Common myeloid progenitor, CD34-positive (primary cell): ENCODE measurements at regions not wholly inside any gene's neighbourhood (a gene's known extent, or its start where the extent isn't known, plus 50 kb on each side); places are given as distances from the start of the nearest gene placed in this dataset.
"Not testable (repeated sequence)": the region's sequence is repeated elsewhere in the genome, so short reads cannot be mapped to it uniquely, and the experiment has no call there.

ENCODE experiments used
- CTCF ChIA-PET: fragments of 350-600 bp; sonication (Branson Sonifier 250); formaldehyde crosslinking; loops from one replicate; lab custom pipeline; 2021; ENCODE audit warnings: antibody characterized with exemption; lab: Charles Lee
- POLR2A ChIA-PET: fragments of 350-600 bp; sonication (Branson Sonifier 250); formaldehyde crosslinking; loops from one replicate; lab custom pipeline; 2021; ENCODE audit warnings: antibody characterized with exemption; lab: Charles Lee
- DNase-seq, 3 donors: peaks; one replicate each; pipeline versions ENCODE4 v3.0.0 to v3.0.0-alpha.2; 2013
- H3K27ac ChIP-seq, 2 experiments: 1 replicate in 1 of 2; 2 replicates in 1 of 2; pipeline ENCODE4 v1.7.0; 2013; ENCODE audit warnings: inconsistent platforms in 2 of 2, low read length in 2 of 2, mild to moderate bottlenecking in 2 of 2, low read depth in 1 of 2, moderate library complexity in 1 of 2; ENCODE audit not compliant: severe bottlenecking in 2 of 2, insufficient read depth in 1 of 2, poor library complexity in 1 of 2
- H3K27me3 ChIP-seq, 5 experiments: replicated peaks in 2 of 5; 1 replicate in 3 of 5; 2 replicates in 2 of 5; pipeline versions ENCODE4 v1.6.1 to v1.7.0; 2013; ENCODE audit warnings: low read length in 4 of 5, mild to moderate bottlenecking in 2 of 5, moderate library complexity in 2 of 5, inconsistent platforms in 1 of 5; ENCODE audit not compliant: insufficient read depth in 5 of 5, control insufficient read depth in 4 of 5
- H3K36me3 ChIP-seq, 4 experiments: 1 replicate in 2 of 4; 2 replicates in 2 of 4; pipeline versions ENCODE4 v1.6.1 to v1.7.0; 2013; ENCODE audit warnings: low read length in 3 of 4, control low read depth in 1 of 4, mild to moderate bottlenecking in 1 of 4; ENCODE audit not compliant: control insufficient read depth in 4 of 4, insufficient read depth in 4 of 4
- H3K4me1 ChIP-seq, 4 experiments: 1 replicate in 3 of 4; 2 replicates in 1 of 4; pipeline versions ENCODE4 v1.6.1 to v1.7.1; 2013; ENCODE audit warnings: low read length in 3 of 4, mild to moderate bottlenecking in 3 of 4, control low read depth in 1 of 4, inconsistent platforms in 1 of 4, moderate library complexity in 1 of 4; ENCODE audit not compliant: control insufficient read depth in 4 of 4, insufficient read depth in 4 of 4; ENCODE audit errors: control extremely low read depth in 1 of 4
- H3K4me3 ChIP-seq, 7 experiments: 1 replicate in 4 of 7; 2 replicates in 3 of 7; pipeline versions ENCODE4 v1.5.1 to v1.7.0; 2013; ENCODE audit warnings: mild to moderate bottlenecking in 7 of 7, low read length in 6 of 7, moderate library complexity in 6 of 7, inconsistent platforms in 2 of 7, low read depth in 2 of 7, control low read depth in 1 of 7; ENCODE audit not compliant: insufficient read depth in 4 of 7, control insufficient read depth in 1 of 7; ENCODE audit errors: extremely low read depth in 1 of 7
- H3K9me3 ChIP-seq, 5 experiments: 1 replicate in 4 of 5; 2 replicates in 1 of 5; pipeline versions ENCODE4 v1.6.1 to v1.7.1; 2013; ENCODE audit warnings: low read length in 4 of 5, mild to moderate bottlenecking in 2 of 5, inconsistent platforms in 1 of 5, low read depth in 1 of 5, moderate library complexity in 1 of 5; ENCODE audit not compliant: control insufficient read depth in 4 of 5, insufficient read depth in 2 of 5; ENCODE audit errors: control extremely low read depth in 1 of 5
- WGBS: methylation state at CpG from one replicate; pipeline ENCODE4 v1.1.5; 2013; ENCODE audit not compliant: insufficient coverage; 5-methylcytosine and 5-hydroxymethylcytosine counted together

- Histone ChIP-seq H3K36me3 (no peaks in the 10 kb centered on the region), H3K4me1 (peaks cover 0 to 3% (median under 1%) of the 10 kb centered on the region in 4 experiments), H3K9me3 (no peaks in the 10 kb centered on the region), H3K27ac (no peak overlapping the region), H3K27me3 (no peaks in the 10 kb centered on the region), H3K4me3 (no peak overlapping the region)
- CTCF ChIA-PET, result interaction anchor here (1.7 kb wide), 1 partner anchor 207 kb away, joined by 7 read pairs; no protein-coding TSS in a partner anchor
- POLR2A ChIA-PET, result no interaction called here
- 78% methylated on average over 3 of the region's 3 CpGs for whole genome bisulfite sequencing
- DNase-seq, result no peak
Measured at GRCh38 chr1:200486634-200487033, 76.8 kb upstream of the ZNF281 start.

DNA sequence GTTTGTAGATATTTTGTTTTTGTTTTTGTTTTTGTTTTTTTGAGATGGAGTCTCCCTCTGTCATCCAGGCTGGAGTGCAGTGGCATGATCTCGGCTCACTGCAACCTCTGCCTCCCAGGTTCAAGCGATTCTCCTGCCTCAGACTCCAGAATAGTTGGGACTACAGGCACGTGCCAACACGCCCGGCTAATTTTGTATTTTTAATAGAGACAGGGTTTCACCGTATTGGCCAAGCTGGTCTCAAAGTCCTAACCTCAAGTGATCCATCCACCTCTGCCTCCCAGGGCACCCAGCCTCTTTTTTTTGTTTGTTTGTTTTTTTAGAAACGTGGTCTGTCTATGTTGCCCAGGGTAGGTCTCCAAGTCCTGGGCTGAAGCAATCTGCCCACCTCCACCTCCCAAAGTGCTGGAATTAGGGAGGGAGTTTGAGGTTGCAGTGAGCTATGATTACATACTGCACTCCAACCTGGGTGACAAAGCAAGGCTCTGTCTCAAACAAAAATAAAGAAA lies 74.7 kb upstream of the ZNF281 start:
- H3K27ac ChIP-seq, H3K36me3 ChIP-seq, H3K27me3 ChIP-seq, H3K4me3 ChIP-seq, H3K4me1 ChIP-seq, DNase-seq, H3K9me3 ChIP-seq, POLR2A ChIA-PET: not testable (repeated sequence)
- CTCF ChIA-PET, result interaction anchor here (1.0 to 1.4 kb wide), 2 partner anchors 9 to 114 kb away, joined by 3 to 4 read pairs; no protein-coding TSS in a partner anchor
- WGBS, result 91% methylated on average over 5 of the region's 7 CpGs

- POLR2A ChIA-PET, result no interaction called here
- WGBS, result 63% methylated on average over 4 of the region's 5 CpGs
- no peak overlapping the region for H3K27ac ChIP-seq
Measured at GRCh38 chr1:200483491-200484143, 73.8 kb upstream of the ZNF281 start.

GRCh38 chr1:200480964-200481363 lies 71.1 kb upstream of the ZNF281 start:
- ChIA-PET POLR2A (no interaction called here), CTCF (no interaction called here)
- no peaks in the 10 kb centered on the region for H3K27me3 ChIP-seq
- WGBS, result 98% methylated on average over 7 of the region's 7 CpGs
- no peak overlapping the region for H3K4me3 ChIP-seq
- H3K9me3 ChIP-seq, result no peaks in the 10 kb centered on the region
- peaks cover 0 to 2% (median 0%) of the 10 kb centered on the region in 4 experiments for H3K4me1 ChIP-seq
- H3K36me3 ChIP-seq, result no peaks in the 10 kb centered on the region
- no peak for DNase-seq
- no peak overlapping the region for H3K27ac ChIP-seq

More at GRCh38 chr1:200483491-200484143, 73.8 kb upstream of the ZNF281 start:
- DNase-seq, result peak; percentile 38 to 85 (median 80)
- Histone ChIP-seq H3K4me3 (no peak overlapping the region), H3K36me3 (no peaks in the 10 kb centered on the region), H3K9me3 (no peaks in the 10 kb centered on the region), H3K27me3 (no peaks in the 10 kb centered on the region), H3K4me1 (peaks cover 0 to 2% (median under 1%) of the 10 kb centered on the region in 4 experiments)
- CTCF ChIA-PET, result interaction anchor here (1.2 to 1.4 kb wide), 4 partner anchors 10 to 205 kb away, joined by 3 to 4 read pairs (median 3); no protein-coding TSS in a partner anchor

DNA sequence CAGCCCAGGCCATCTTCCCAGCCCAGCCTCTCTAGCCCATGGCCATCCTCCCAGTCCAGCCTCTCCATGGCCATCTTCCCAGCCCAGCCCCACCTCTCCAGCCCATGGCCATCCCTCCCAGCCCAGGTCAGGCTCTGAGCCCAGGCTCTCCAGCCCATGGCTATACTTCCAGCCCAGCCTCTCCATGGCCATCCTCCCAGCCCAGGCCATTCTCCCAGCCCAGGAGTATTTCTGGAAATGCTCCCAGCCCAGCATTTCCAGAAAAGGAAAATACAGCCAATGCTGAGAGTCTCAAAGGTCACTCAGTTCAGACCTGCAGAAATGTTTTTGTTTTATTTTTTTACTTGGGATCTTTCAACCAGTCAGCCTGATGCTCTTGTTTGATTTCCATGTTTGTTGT lies 70.0 kb upstream of the ZNF281 start:
- H3K27ac ChIP-seq, result no peak overlapping the region
- peaks cover 0 to 2% (median 0%) of the 10 kb centered on the region in 4 experiments for H3K4me1 ChIP-seq
- ChIA-PET POLR2A (no interaction called here), CTCF (no interaction called here)
- no peak for DNase-seq
- no peaks in the 10 kb centered on the region for H3K27me3 ChIP-seq
- no peaks in the 10 kb centered on the region for H3K36me3 ChIP-seq
- H3K4me3 ChIP-seq, result no peak overlapping the region
- H3K9me3 ChIP-seq, result no peaks in the 10 kb centered on the region

DNA sequence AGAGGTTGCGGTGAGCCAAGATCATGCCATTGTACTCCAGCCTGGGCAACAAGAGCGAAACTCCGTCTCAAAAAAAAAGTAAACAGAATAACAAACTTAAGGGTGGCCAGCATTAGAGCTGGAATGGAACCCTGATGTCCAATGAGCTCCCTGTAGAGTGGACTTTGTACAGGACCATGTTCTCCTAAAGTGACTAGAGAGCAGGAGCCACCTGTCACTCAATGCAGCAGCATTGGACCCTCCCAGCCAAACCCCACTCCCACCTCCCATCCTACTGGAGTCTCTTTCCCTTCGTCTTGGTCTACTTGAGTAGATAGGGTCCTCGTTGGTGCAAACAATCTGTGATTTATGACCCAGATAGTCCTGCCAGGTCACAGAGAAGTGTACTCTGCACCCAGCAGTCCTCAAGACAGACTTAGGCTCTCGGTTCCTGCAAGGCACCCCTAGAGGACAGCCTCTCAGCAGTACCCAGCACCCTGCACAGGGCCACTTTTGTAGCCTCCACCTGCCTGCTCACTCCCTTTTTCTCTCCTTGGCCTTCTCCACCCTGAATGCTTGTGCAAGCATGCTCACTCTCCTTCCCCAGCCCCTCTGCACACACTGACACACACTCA lies 69.2 kb upstream of the ZNF281 start:
- H3K4me3 ChIP-seq, result no peak overlapping the region
- H3K4me1 ChIP-seq, result peaks cover 0 to 3% (median 0%) of the 10 kb centered on the region in 4 experiments
- 97% methylated on average over 6 of the region's 6 CpGs for WGBS
- H3K9me3 ChIP-seq, result no peaks in the 10 kb centered on the region
- DNase-seq, result no peak
- no peaks in the 10 kb centered on the region for H3K36me3 ChIP-seq
- no peak overlapping the region for H3K27ac ChIP-seq
- no peaks in the 10 kb centered on the region for H3K27me3 ChIP-seq
- CTCF ChIA-PET, result no interaction called here
- POLR2A ChIA-PET, result no interaction called here

- peaks cover 0 to 5% (median 0%) of the 10 kb centered on the region in 4 experiments for H3K4me1 ChIP-seq
- no peaks in the 10 kb centered on the region for H3K9me3 ChIP-seq
- H3K27ac ChIP-seq, result no peak overlapping the region
- 100% methylated on average over 4 of the region's 4 CpGs for WGBS
- H3K27me3 ChIP-seq, result no peaks in the 10 kb centered on the region
- ChIA-PET POLR2A (no interaction called here), CTCF (interaction anchor here (1.2 kb wide), 1 partner anchor 203 kb away, joined by 3 read pairs; no protein-coding TSS in a partner anchor)
- H3K4me3 ChIP-seq, result no peak overlapping the region
- no peak for DNase-seq
- H3K36me3 ChIP-seq, result no peaks in the 10 kb centered on the region
Measured at GRCh38 chr1:200478239-200478623, 68.4 kb upstream of the ZNF281 start.
